Left lung (tissue), 4 donors: ENCODE measurements at regions not wholly inside any gene's neighbourhood (a gene's known extent, or its start where the extent isn't known, plus 50 kb on each side); places are given as distances from the start of the nearest gene placed in this dataset.
"Not testable (repeated sequence)": the region's sequence is repeated elsewhere in the genome, so short reads cannot be mapped to it uniquely, and the experiment has no call there.

Experiments used
- ATAC-seq: fragments of 200-7000 bp; cut with Tn5 transposase; one replicate; pipeline ENCODE4 v1.9.1; 2020; ENCODE audit warnings: moderate library complexity
- DNase-seq, 4 donors: peaks; one replicate each; pipeline ENCODE4 v3.0.0-alpha.2; 2013 to 2020
- H3K27ac ChIP-seq, 2 donors: fragments of 200-600 bp; sonication (generic) in 1 of 2; one replicate each; pipeline versions ENCODE4 v1.5.0 to v1.8.0; 2020 to 2021
- H3K27me3 ChIP-seq, 2 donors: fragments of 200-600 bp; sonication (generic) in 1 of 2; one replicate each; pipeline versions ENCODE4 v1.5.0 to v1.8.0; 2020 to 2021
- H3K36me3 ChIP-seq, 2 donors: fragments of 200-600 bp; sonication (generic) in 1 of 2; one replicate each; pipeline versions ENCODE4 v1.5.0 to v1.8.0; 2020 to 2021
- H3K4me1 ChIP-seq, 2 donors: fragments of 200-600 bp; one replicate each; pipeline ENCODE4 v1.8.0; 2021
- H3K4me3 ChIP-seq, 2 donors: fragments of 200-600 bp; sonication (generic) in 1 of 2; one replicate each; pipeline versions ENCODE4 v1.5.0 to v1.8.0; 2020 to 2021; ENCODE audit warnings: mild to moderate bottlenecking in 1 of 2
- H3K9me3 ChIP-seq, 2 donors: fragments of 200-600 bp; sonication (generic) in 1 of 2; one replicate each; pipeline versions ENCODE4 v1.5.0 to v1.8.0; 2020 to 2021
- intact Hi-C, 2 donors: fragments of 100-400 bp; cut with DNase I; formaldehyde crosslinking; loops; one replicate each; pipeline versions ENCODE4 v1.11.2 to v1.14.2; 2022
- TF ChIP-seq, protein P1 (sequence below), 2 donors: fragments of 200-600 bp; sonication (generic) in 1 of 2; IDR thresholded peaks; one replicate each; pipeline versions ENCODE4 v1.5.0 to v1.8.0; 2021; ENCODE audit warnings: antibody characterized with exemption in 2 of 2
- donor health status: DM: no; HTN: yes; CAD: no.
- donor health status: DM: no; HTN: no; CAD: no.

- ATAC-seq (no peak), DNase-seq (no peak)
- H3K36me3 ChIP-seq = no peaks in the 10 kb centered on the region
- TF ChIP-seq, protein P1, sequence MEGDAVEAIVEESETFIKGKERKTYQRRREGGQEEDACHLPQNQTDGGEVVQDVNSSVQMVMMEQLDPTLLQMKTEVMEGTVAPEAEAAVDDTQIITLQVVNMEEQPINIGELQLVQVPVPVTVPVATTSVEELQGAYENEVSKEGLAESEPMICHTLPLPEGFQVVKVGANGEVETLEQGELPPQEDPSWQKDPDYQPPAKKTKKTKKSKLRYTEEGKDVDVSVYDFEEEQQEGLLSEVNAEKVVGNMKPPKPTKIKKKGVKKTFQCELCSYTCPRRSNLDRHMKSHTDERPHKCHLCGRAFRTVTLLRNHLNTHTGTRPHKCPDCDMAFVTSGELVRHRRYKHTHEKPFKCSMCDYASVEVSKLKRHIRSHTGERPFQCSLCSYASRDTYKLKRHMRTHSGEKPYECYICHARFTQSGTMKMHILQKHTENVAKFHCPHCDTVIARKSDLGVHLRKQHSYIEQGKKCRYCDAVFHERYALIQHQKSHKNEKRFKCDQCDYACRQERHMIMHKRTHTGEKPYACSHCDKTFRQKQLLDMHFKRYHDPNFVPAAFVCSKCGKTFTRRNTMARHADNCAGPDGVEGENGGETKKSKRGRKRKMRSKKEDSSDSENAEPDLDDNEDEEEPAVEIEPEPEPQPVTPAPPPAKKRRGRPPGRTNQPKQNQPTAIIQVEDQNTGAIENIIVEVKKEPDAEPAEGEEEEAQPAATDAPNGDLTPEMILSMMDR (IDR thresholded peaks at IDR 0.05) = no peak
- no peak overlapping the region for H3K4me3 ChIP-seq
- no peaks in the 10 kb centered on the region for H3K4me1 ChIP-seq
- intact Hi-C loops = no loop called here
- H3K9me3 ChIP-seq = peaks cover 0 to 27% of the 10 kb centered on the region in 2 donors
- no peaks in the 10 kb centered on the region for H3K27me3 ChIP-seq
- H3K27ac ChIP-seq = no peak overlapping the region
These were observed 673.9 kb downstream of the TRIB2 start for GRCh38 chr2:13390676-13391075.

GRCh38 chr2:13401312-13401711 is 684.6 kb downstream of the TRIB2 start:
- H3K27ac ChIP-seq = no peak overlapping the region
- DNase-seq (no peak), ATAC-seq (no peak)
- no peaks in the 10 kb centered on the region for H3K36me3 ChIP-seq
- no peaks in the 10 kb centered on the region for H3K27me3 ChIP-seq
- TF ChIP-seq, protein P1 (IDR thresholded peaks at IDR 0.05) = no peak
- H3K4me1 ChIP-seq = no peaks in the 10 kb centered on the region
- intact Hi-C loops = no loop called here
- H3K4me3 ChIP-seq = no peak overlapping the region
- peaks cover 0 to 14% of the 10 kb centered on the region in 2 donors for H3K9me3 ChIP-seq

DNA sequence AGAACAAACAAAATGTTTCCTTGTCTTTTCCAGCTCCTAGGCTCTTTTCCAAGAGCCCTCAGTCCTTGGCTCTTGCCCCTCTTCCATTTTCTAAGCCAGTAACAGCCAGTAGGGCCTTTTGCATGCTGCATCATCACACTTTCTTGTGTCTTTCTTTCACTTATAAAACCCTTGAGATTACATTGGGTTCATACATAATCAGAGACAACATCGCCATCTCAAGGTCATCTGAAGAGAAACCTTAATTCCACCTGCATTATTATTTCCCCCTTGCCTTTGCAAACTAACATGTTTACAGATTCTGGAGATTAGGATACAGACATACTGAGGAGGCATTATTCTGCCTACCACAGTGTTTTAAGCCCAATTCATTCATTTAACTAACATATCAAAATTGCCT is 697.3 kb downstream of the TRIB2 start:
- H3K4me1 ChIP-seq = no peaks in the 10 kb centered on the region
- no peaks in the 10 kb centered on the region for H3K27me3 ChIP-seq
- TF ChIP-seq, protein P1 (IDR thresholded peaks at IDR 0.05) = no peak
- H3K36me3 ChIP-seq = no peaks in the 10 kb centered on the region
- ATAC-seq (no peak), DNase-seq (no peak)
- peaks cover 0 to 15% of the 10 kb centered on the region in 2 donors for H3K9me3 ChIP-seq
- H3K4me3 ChIP-seq = no peak overlapping the region
- intact Hi-C loops = no loop called here
- H3K27ac ChIP-seq = no peak overlapping the region

DNA sequence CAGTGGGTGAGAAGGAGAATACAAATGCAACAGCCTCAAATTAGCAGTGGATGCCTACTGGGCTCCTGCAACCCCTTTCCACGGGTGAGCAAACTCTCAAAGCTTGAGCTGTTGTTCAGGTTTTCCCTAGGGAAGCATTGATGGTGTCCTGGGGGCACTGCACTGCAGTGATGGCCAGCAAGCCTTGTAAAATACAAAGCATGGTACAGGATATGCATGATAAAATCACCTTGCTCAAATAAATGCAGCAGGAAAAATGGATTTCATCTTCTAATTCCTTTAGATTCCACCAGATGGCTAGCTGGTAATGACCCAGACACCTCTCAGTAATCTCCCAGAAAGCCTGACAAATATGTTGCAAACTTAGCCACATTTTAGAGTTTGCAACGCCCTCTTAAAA is 698.2 kb downstream of the TRIB2 start:
- TF ChIP-seq, protein P1 (IDR thresholded peaks at IDR 0.05) = no peak
- Histone ChIP-seq H3K4me1 (no peaks in the 10 kb centered on the region), H3K9me3 (peaks cover 0 to 15% of the 10 kb centered on the region in 2 donors), H3K36me3 (no peaks in the 10 kb centered on the region), H3K4me3 (no peak overlapping the region), H3K27ac (no peak overlapping the region), H3K27me3 (no peaks in the 10 kb centered on the region)
- ATAC-seq = no peak
- intact Hi-C loops = no loop called here
- no peak for DNase-seq

DNA sequence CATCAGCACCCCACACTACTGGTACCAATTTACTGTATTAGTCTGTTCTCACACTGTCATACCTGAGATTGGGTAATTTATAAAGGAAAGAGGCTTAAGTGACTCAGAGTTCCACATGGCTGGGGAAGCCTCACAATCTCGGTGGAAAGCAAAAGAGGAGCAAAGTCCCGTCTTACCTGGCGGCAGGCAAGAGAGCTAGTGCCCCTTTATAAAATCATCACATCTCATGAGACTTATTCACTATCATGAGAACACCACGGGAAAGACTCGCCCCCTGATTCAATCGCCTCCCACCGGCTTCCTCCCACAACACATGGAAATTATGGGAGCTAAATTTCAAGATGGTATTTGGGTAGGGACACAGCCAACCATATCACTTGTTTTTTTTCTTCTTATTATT is 717.2 kb downstream of the TRIB2 start:
- no peaks in the 10 kb centered on the region for H3K9me3 ChIP-seq
- no peak overlapping the region for H3K4me3 ChIP-seq
- no peaks in the 10 kb centered on the region for H3K4me1 ChIP-seq
- no peaks in the 10 kb centered on the region for H3K27me3 ChIP-seq
- TF ChIP-seq, protein P1 (IDR thresholded peaks at IDR 0.05) = no peak
- no peak overlapping the region for H3K27ac ChIP-seq
- ATAC-seq = no peak
- no peak for DNase-seq
- intact Hi-C loops = no loop called here
- no peaks in the 10 kb centered on the region for H3K36me3 ChIP-seq

DNA sequence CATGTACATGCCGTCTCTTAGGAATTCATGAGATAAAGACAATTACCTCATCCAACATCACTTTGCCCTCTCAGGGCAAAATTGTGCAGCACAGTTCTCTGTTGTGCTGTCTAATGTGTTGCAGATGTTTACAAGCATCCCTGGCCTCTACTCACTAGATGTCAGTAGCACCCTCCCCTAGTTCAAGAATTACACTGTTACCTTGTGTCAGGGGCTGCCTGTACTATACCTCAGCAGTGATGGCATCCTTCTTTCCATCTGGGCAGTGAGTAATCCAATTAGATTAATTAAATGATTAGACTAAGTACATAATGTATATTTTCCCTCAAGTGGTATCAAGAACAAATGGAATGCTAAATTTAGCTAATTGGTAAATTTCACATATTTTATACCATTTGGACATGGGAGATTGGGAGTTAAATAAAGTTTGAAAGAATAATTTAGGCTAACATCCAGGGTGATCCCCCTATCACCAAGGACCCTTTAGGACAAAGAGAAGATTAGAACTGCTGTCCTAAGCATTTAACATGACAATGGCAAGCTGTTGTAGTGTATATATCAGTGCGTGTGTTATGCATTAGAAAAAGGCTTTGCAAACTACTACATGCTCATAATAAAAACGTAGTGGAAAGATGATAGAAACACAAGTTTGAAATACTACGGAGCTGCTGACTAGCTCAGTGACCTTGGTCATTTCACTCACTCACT is 727.0 kb downstream of the TRIB2 start:
- ATAC-seq, H3K4me3 ChIP-seq, intact Hi-C loops, H3K27ac ChIP-seq, H3K9me3 ChIP-seq, H3K36me3 ChIP-seq, H3K4me1 ChIP-seq, DNase-seq, H3K27me3 ChIP-seq: not testable (repeated sequence)
